LNCAP (cell line): ENCODE measurements at regions not wholly inside any gene's neighbourhood (a gene's known extent, or its start where the extent isn't known, plus 50 kb on each side); places are given as distances from the start of the nearest gene placed in this dataset.

Source experiments
- TF ChIP-seq, protein P1 (sequence below): fragments of 450-650 bp; IDR thresholded peaks from 2 replicates; pipeline ENCODE4 v1.5.1; 2017; ENCODE audit warnings: mild to moderate bottlenecking

DNA sequence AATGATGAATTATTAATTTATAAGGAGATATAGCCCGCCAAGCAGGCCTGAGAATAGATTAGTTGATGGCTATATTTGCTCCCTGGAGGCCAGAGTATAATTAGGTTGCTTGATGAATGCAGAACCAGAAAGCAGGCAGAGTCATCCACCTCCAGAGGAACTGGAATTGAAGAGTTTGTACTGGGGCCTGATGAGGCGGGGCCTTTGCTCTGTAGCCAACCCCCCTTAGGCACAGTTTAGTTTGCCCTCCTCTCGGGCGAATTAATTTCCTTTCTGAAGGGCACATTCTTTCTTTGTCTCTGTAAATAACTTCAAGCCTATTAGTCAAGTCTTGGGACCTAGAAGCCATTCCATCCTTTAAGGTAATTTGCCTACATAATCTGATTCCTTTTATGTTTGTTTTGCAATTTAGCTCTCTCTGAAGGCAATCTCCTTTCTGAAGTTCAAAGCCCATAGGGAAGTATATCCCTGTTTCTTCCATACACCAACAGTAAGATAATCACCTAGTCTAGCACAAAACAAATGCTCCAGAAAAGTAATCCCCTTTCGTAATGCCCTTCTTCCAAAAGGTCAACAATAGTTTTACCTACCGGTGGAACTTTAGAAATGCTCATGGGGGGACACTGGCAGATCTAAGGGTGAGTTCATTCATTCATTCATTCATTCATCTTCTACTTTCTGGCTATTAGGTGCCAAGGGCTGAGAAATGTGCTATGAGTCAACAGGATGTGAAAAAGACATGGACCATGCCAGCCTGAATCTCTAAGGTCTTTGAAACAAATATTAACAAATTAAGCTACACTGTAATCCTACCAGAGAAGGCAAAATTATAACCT, 84.8 kb upstream of the NUDT4 start:
- TF ChIP-seq, protein P1, sequence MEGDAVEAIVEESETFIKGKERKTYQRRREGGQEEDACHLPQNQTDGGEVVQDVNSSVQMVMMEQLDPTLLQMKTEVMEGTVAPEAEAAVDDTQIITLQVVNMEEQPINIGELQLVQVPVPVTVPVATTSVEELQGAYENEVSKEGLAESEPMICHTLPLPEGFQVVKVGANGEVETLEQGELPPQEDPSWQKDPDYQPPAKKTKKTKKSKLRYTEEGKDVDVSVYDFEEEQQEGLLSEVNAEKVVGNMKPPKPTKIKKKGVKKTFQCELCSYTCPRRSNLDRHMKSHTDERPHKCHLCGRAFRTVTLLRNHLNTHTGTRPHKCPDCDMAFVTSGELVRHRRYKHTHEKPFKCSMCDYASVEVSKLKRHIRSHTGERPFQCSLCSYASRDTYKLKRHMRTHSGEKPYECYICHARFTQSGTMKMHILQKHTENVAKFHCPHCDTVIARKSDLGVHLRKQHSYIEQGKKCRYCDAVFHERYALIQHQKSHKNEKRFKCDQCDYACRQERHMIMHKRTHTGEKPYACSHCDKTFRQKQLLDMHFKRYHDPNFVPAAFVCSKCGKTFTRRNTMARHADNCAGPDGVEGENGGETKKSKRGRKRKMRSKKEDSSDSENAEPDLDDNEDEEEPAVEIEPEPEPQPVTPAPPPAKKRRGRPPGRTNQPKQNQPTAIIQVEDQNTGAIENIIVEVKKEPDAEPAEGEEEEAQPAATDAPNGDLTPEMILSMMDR = no peak

DNA sequence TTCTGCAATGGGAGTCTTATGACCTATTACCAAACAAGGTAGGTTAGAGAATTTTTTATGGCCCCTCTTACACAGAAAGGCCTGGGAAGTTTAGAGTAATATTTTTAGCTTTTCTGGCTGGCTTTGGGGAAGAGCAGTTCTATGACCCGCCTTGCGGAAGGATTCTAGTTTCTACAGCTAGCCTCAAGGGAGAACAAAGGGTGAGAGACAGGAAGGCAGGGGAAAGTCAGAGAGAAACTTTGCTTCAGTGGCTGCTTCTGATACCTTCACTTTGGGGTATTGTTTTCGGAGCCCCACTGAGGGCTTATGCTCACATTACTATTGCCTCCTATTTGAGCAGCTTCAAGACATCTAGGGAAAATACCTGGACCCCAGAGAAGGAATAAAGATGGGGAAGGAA, 80.7 kb upstream of the NUDT4 start:
- TF ChIP-seq, protein P1 = no peak

DNA sequence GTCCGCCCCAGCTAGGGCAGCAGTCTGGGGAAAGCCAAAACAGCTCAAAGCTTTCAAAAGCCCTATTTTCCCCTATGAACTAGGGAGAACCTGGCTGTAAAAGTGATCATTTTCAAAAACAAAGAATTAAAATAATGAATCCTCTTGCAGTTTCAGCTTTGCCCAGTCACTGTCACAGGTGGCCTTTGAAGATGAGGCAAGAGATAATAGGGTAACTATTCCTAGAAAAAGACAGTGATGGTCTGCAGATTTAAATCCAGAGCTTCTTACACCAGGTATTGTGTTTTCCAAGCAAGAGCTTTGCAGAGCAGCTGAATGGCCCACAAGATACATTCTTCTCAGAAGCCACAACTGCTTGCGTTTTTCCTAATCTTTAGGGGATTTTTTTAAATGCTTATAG, 80.2 kb upstream of the NUDT4 start:
- TF ChIP-seq, protein P1 = no peak

DNA sequence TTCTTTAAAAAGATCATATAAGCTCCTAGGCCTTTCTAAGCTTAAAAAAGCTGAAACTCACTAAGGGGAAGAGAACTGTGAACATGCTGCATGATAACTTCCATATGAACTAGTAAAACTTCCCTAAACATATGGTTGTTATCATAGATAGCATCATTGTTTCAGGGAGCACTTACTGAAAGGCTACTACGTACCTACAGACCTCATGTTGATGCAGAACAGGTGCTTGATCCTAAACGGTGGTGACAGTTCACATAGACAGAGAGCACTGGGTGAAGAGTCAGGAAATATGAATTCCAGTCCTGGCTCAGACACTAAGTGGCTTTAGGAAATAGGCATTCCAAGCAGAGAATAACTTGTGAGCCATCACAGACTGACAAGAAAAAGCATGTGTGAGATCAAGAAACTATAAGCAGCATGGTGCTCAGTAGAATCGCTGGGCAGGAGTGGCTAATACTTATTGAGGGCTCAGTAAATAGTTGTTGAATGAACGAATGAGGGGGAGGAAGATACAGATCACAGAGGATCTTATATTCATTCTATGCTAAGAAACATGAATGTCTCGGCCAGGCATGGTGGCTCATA, 78.4 kb upstream of the NUDT4 start:
- TF ChIP-seq, protein P1 = no peak

DNA sequence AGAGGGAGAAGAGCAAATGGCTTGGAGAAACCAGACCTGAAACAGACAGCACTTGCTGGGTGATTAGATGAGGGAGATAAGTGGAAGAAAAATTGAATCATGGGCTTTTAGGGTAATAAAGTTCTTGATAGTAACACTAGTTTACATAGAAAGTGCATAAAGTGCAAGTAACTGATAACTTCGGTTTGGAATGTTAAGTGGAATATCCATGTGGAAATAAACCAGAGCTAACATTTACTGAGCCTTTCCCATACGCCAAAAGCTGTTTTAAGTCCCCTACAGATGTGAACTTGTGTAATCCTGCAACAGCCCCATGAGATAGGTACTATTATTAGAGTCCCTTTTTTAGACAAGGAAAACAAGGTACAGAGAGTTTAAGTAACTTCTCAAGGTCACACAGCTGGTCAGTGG, 77.1 kb upstream of the NUDT4 start:
- TF ChIP-seq, protein P1 = no peak

DNA sequence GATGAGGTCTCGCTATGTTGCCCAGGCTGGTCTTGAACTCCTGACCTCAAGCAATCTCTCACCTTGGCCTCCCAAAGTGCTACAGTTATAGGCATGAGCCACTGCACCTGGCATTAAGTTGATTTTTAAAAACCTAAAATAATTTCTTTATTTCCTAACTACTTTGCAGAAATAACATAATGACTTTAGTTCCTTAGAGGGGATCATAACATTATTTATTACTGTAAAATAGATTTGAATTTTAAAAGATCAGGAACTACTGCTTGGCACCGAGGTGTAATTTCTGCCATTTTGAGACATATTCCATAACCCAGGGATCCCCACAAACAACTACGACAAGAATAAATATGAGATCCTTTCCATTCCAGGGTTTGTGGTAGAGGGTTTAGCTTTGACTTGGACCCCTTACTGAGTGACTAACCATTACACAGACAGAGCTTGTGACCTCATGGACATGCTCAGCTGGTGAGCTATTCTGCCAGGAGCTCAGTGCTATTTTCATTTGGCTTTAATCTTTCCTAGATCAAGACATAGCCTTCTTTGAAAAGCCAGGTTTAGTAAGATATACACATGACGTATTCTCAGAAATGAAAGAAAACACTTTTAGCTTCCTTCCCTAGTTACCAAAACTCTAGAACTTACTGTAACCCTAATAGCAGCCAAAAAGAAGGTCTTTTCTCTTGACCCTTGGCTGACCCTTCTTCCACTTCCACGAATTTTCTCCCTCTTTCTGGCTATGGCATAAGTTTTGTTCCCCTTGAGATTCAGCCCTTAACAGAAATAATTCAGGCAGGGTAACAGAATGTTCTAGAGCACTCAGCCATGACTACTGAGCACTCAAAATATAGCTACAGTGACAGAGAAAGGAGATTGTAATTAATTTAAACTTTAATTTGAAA, 75.1 kb upstream of the NUDT4 start:
- TF ChIP-seq, protein P1 = no peak

DNA sequence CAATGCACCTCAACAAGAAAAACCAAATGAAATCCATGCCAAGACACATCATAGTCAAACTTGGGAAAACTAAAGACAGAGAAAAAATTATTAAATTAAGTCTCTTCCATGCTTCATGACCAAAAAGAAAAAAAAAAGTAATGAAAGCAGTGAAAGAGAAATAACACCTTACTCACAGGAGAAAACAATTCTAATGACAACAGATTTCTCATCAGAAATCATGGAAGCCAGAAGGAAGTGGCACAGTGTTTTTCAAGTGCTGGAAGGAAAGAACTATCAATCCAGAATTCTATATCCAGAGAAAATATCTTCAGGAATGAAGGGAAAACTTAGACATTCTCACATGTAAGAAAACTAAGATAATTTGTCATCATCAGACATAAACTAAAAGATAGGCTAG, 71.1 kb upstream of the NUDT4 start:
- TF ChIP-seq, protein P1 = no peak
